H1 (cell line): ENCODE measurements at regions not wholly inside any gene's neighbourhood (a gene's known extent, or its start where the extent isn't known, plus 50 kb on each side); places are given as distances from the start of the nearest gene placed in this dataset.

ENCODE experiments used
- CTCF ChIA-PET: fragments of 300-600 bp; sonication (Branson Sonifier 250); formaldehyde crosslinking; loops from one replicate; lab custom pipeline; 2021; ENCODE audit not compliant: partially characterized antibody; lab: Charles Lee
- POLR2A ChIA-PET: fragments of 300-600 bp; sonication (Branson Sonifier 250); formaldehyde crosslinking; loops from one replicate; lab custom pipeline; 2021; ENCODE audit warnings: inconsistent platforms; ENCODE audit not compliant: partially characterized antibody; lab: Charles Lee
- DNase-seq, 2 experiments: peaks; one replicate each; pipeline versions ENCODE4 v3.0.0 to v3.0.0-alpha.2; 2010 to 2022; ENCODE audit warnings: low spot score in 2 of 2, low read depth in 1 of 2, mixed read lengths in 1 of 2
- FAIRE-seq: peaks from 2 replicates; lab custom pipeline; 2011; peaks lifted over from hg19 to GRCh38; lab: Jason Lieb, UNC
- H2AFZ ChIP-seq: 2 replicates; pipeline ENCODE4 v1.8.1; 2012; ENCODE audit warnings: low read length, inconsistent platforms
- H2AK5ac ChIP-seq: 2 replicates; pipeline ENCODE4 v1.6.1; 2013; ENCODE audit warnings: low read depth, low read length
- H2BK120ac ChIP-seq: replicated peaks from 2 replicates; pipeline ENCODE3; 2013; ENCODE audit warnings: low read depth, low read length, inconsistent platforms
- H2BK12ac ChIP-seq: 2 replicates; pipeline ENCODE4 v1.6.1; 2013; ENCODE audit warnings: low read depth, low read length
- H2BK15ac ChIP-seq: 2 replicates; pipeline ENCODE4 v1.6.1; 2013; ENCODE audit warnings: low read length
- H2BK20ac ChIP-seq: 2 replicates; pipeline ENCODE4 v1.6.1; 2013; ENCODE audit warnings: low read length
- H2BK5ac ChIP-seq: 2 replicates; pipeline ENCODE4 v1.6.1; 2013; ENCODE audit warnings: low read depth, low read length
- H3K14ac ChIP-seq: 2 replicates; pipeline ENCODE4 v1.6.1; 2013; ENCODE audit warnings: inconsistent platforms; ENCODE audit not compliant: insufficient read length
- H3K18ac ChIP-seq: 2 replicates; pipeline ENCODE4 v1.6.1; 2013; ENCODE audit warnings: low read length; ENCODE audit errors: extremely low read depth
- H3K23ac ChIP-seq: 2 replicates; pipeline ENCODE4 v1.6.1; 2013; ENCODE audit warnings: inconsistent platforms; ENCODE audit not compliant: insufficient read length
- H3K23me2 ChIP-seq: 2 replicates; pipeline ENCODE4 v1.6.1; 2013; ENCODE audit warnings: low read depth, low read length
- H3K27ac ChIP-seq: 2 replicates; pipeline ENCODE4 v1.6.1; 2011; ENCODE audit warnings: low read depth, low read length, inconsistent platforms
- H3K27me3 ChIP-seq, 4 experiments: replicated peaks in 1 of 4; 1 replicate in 1 of 4; 2 replicates in 3 of 4; pipeline versions ENCODE4 v1.6.1 to v1.8.1; 2011 to 2013; ENCODE audit warnings: low read length in 3 of 4, mild to moderate bottlenecking in 3 of 4, inconsistent platforms in 2 of 4, mixed read lengths in 2 of 4, moderate library complexity in 1 of 4; ENCODE audit not compliant: control insufficient read depth in 3 of 4, insufficient read depth in 3 of 4; ENCODE audit errors: extremely low read depth in 1 of 4
- H3K36me3 ChIP-seq, 4 experiments: 2 replicates each; pipeline versions ENCODE4 v1.6.1 to v1.8.1; 2011 to 2013; ENCODE audit warnings: mild to moderate bottlenecking in 4 of 4, low read length in 3 of 4, moderate library complexity in 2 of 4, control low read depth in 1 of 4, inconsistent platforms in 1 of 4; ENCODE audit not compliant: insufficient read depth in 4 of 4, control insufficient read depth in 2 of 4
- H3K4ac ChIP-seq: replicated peaks from 2 replicates; pipeline ENCODE3; 2013; ENCODE audit warnings: low read length, low read depth, mixed read lengths, inconsistent platforms; ENCODE audit not compliant: insufficient read length
- H3K4me1 ChIP-seq, 4 experiments: replicated peaks in 1 of 4; 1 replicate in 1 of 4; 2 replicates in 3 of 4; pipeline versions ENCODE4 v1.6.1 to v1.8.1; 2011 to 2013; ENCODE audit warnings: low read length in 3 of 4, inconsistent platforms in 2 of 4, mixed read lengths in 1 of 4; ENCODE audit not compliant: insufficient read depth in 4 of 4, control insufficient read depth in 3 of 4
- H3K4me2 ChIP-seq, 2 experiments: 2 replicates each; pipeline versions ENCODE4 v1.6.1 to v1.8.1; 2011 to 2013; ENCODE audit warnings: low read depth in 2 of 2, low read length in 2 of 2, control low read depth in 1 of 2, inconsistent platforms in 1 of 2, mild to moderate bottlenecking in 1 of 2; ENCODE audit not compliant: insufficient read depth in 1 of 2
- H3K4me3 ChIP-seq, 4 experiments: fragments of 200-600, 300-600 bp in 1 of 4; sonication (generic), shearing (Covaris generic), sonication (Bioruptor Twin) in 1 of 4; 2 replicates each; pipeline versions ENCODE4 v1.5.1 to v1.8.1; 2011 to 2016; ENCODE audit warnings: low read length in 4 of 4, low read depth in 3 of 4, control low read depth in 2 of 4, inconsistent platforms in 2 of 4, mild to moderate bottlenecking in 2 of 4, mixed read lengths in 1 of 4, moderate library complexity in 1 of 4; ENCODE audit not compliant: insufficient read depth in 2 of 4; ENCODE audit errors: extremely low read depth in 1 of 4
- H3K56ac ChIP-seq: replicated peaks from 2 replicates; pipeline ENCODE3; 2013; ENCODE audit warnings: low read depth, mild to moderate bottlenecking, mixed read lengths, low read length, inconsistent platforms; ENCODE audit not compliant: insufficient read length
- H3K79me1 ChIP-seq: 2 replicates; pipeline ENCODE4 v1.6.1; 2013; ENCODE audit warnings: low read depth, low read length, control low read depth
- H3K79me2 ChIP-seq, 2 experiments: 2 replicates each; pipeline versions ENCODE4 v1.6.1 to v1.8.1; 2012 to 2013; ENCODE audit warnings: low read length in 2 of 2, mild to moderate bottlenecking in 2 of 2, inconsistent platforms in 1 of 2; ENCODE audit not compliant: insufficient read depth in 2 of 2, control insufficient read depth in 1 of 2
- H3K9ac ChIP-seq, 4 experiments: replicated peaks in 1 of 4; 1 replicate in 1 of 4; 2 replicates in 3 of 4; pipeline versions ENCODE4 v1.6.1 to v1.8.1; 2011 to 2013; ENCODE audit warnings: low read depth in 3 of 4, low read length in 3 of 4, control low read depth in 2 of 4, mild to moderate bottlenecking in 2 of 4, moderate library complexity in 2 of 4, inconsistent platforms in 1 of 4; ENCODE audit errors: extremely low read depth in 1 of 4
- H3K9me3 ChIP-seq, 2 experiments: 2 replicates each; pipeline versions ENCODE4 v1.6.1 to v1.8.1; 2012 to 2013; ENCODE audit warnings: mild to moderate bottlenecking in 2 of 2, moderate library complexity in 2 of 2, control low read depth in 1 of 2, inconsistent platforms in 1 of 2, low read depth in 1 of 2, low read length in 1 of 2, mixed read lengths in 1 of 2; ENCODE audit not compliant: insufficient read depth in 2 of 2
- H4K20me1 ChIP-seq, 2 experiments: replicated peaks in 1 of 2; 2 replicates each; pipeline versions ENCODE3 to v1.8.1; 2011 to 2013; ENCODE audit warnings: inconsistent platforms in 2 of 2, low read length in 2 of 2, mild to moderate bottlenecking in 1 of 2; ENCODE audit not compliant: insufficient read depth in 2 of 2, control insufficient read depth in 1 of 2
- H4K5ac ChIP-seq: 2 replicates; pipeline ENCODE4 v1.6.1; 2013; ENCODE audit warnings: low read length, low read depth, mixed read lengths, inconsistent platforms; ENCODE audit not compliant: insufficient read length
- H4K8ac ChIP-seq: 2 replicates; pipeline ENCODE4 v1.8.0; 2013; ENCODE audit warnings: mild to moderate bottlenecking, moderate library complexity, low read length, inconsistent platforms; ENCODE audit not compliant: insufficient read depth; ENCODE audit errors: extremely low read depth
- H4K91ac ChIP-seq: replicated peaks from 2 replicates; pipeline ENCODE3; 2013; ENCODE audit warnings: low read length, mixed read lengths, inconsistent platforms; ENCODE audit not compliant: insufficient read length
- ZNF274 ChIP-seq: IDR thresholded peaks from 2 replicates; pipeline ENCODE4 v1.7.0; 2012; ENCODE audit warnings: low read length, borderline replicate concordance; ENCODE audit errors: extremely low read depth
- WGBS, 2 experiments: shearing (Covaris generic) in 1 of 2; methylation state at CpG; one replicate each; pipeline versions ENCODE4 v1.1.6 to v1.1.7; 2013 to 2015; ENCODE audit warnings: low lambda C conversion rate in 2 of 2, mixed read lengths in 2 of 2, inconsistent platforms in 1 of 2, low coverage in 1 of 2, missing lambda C conversion rate in 1 of 2; ENCODE audit not compliant: insufficient replicate concordance in 2 of 2, insufficient coverage in 1 of 2, insufficient read length in 1 of 2; ENCODE audit errors: extremely low coverage in 1 of 2, missing lambda C conversion rate in 1 of 2; 5-methylcytosine and 5-hydroxymethylcytosine counted together

DNA sequence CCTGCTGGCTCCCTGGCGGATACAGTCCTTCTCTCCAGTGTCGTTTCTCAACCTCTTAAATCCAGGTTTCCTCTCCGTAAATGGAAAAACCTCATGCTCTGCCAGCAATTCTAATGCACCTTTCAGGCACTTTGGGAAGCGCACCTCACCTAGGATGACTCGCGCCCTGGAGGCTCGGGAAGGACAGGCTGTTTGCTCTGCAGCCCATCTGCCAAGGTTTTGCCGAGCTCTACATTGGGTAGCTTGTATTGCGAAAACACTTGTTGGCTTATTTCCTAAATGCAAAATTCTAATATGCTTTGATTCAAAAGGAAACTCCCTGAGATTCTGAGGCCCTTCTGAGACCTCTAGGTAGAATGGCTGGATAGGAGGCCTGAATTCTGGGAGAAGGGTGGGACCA is 102.6 kb upstream of the MLN start:
- DNase-seq (no peak), FAIRE-seq (no peak)
- H2BK120ac ChIP-seq: no peak overlapping the region
- peaks cover 0 to 5% (median under 1%) of the 10 kb centered on the region in 4 experiments; a peak in 2 of 7 replicates for H3K4me1 ChIP-seq
- no peak overlapping the region for H4K8ac ChIP-seq
- H3K56ac ChIP-seq: no peak overlapping the region
- POLR2A ChIA-PET: interaction anchor here (1.0 kb wide), 1 partner anchor 46 kb away, joined by 3 read pairs; no protein-coding TSS in a partner anchor
- no peak overlapping the region for H3K27ac ChIP-seq
- WGBS, 2 experiments: 92% methylated on average over 9 of the region's 9 CpGs; no CpG with 5 or more reads in 1 of the 2 experiments
- no peak overlapping the region for H2AFZ ChIP-seq
- H3K79me2 ChIP-seq: no peaks in the 10 kb centered on the region
- H3K4ac ChIP-seq: no peak overlapping the region
- H4K5ac ChIP-seq: no peak overlapping the region
- no peaks in the 10 kb centered on the region for H3K9me3 ChIP-seq
- no peak overlapping the region for H3K18ac ChIP-seq
- no peak overlapping the region for H4K91ac ChIP-seq
- H2AK5ac ChIP-seq: no peak overlapping the region
- H3K23ac ChIP-seq: no peak overlapping the region
- H3K4me3 ChIP-seq: no peak overlapping the region
- no peak overlapping the region for H3K14ac ChIP-seq
- H4K20me1 ChIP-seq: no peaks in the 10 kb centered on the region
- no peaks in the 10 kb centered on the region for H3K23me2 ChIP-seq
- CTCF ChIA-PET: interaction anchor here (0.8 kb wide), 2 partner anchors 11 to 49 kb away, joined by 3 read pairs; no protein-coding TSS in a partner anchor
- no peak overlapping the region for H3K4me2 ChIP-seq
- no peak for TF ChIP-seq ZNF274
- no peaks in the 10 kb centered on the region for H3K36me3 ChIP-seq
- no peaks in the 10 kb centered on the region; a peak in 3 of 7 replicates for H3K27me3 ChIP-seq
- no peak overlapping the region for H2BK15ac ChIP-seq
- no peak overlapping the region for H2BK20ac ChIP-seq
- no peaks in the 10 kb centered on the region for H3K79me1 ChIP-seq
- no peak overlapping the region for H2BK5ac ChIP-seq
- H2BK12ac ChIP-seq: no peak overlapping the region
- no peak overlapping the region for H3K9ac ChIP-seq
